CD14-positive monocyte (primary cell): ENCODE measurements at regions not wholly inside any gene's neighbourhood (a gene's known extent, or its start where the extent isn't known, plus 50 kb on each side); places are given as distances from the start of the nearest gene placed in this dataset.

Experiments used
- DNase-seq, 3 donors: peaks; one replicate each; pipeline ENCODE4 v3.0.0-alpha.2; 2011 to 2022
- H2AFZ ChIP-seq: 2 replicates; pipeline ENCODE4 v1.6.0; 2012; ENCODE audit warnings: mild to moderate bottlenecking, low read depth, low read length, inconsistent platforms; ENCODE audit not compliant: insufficient read depth, poor library complexity, severe bottlenecking
- H3K27ac ChIP-seq, 2 donors: 1 replicate in 1 of 2; 2 replicates in 1 of 2; pipeline ENCODE4 v1.5.1; 2012 to 2013; ENCODE audit warnings: low read length in 2 of 2, control low read depth in 1 of 2, inconsistent platforms in 1 of 2, low read depth in 1 of 2, mild to moderate bottlenecking in 1 of 2
- H3K27me3 ChIP-seq, 2 donors: one replicate each; pipeline versions ENCODE4 v1.6.0 to v1.6.1; 2011 to 2013; ENCODE audit warnings: low read length in 2 of 2; ENCODE audit not compliant: control insufficient read depth in 2 of 2, insufficient read depth in 2 of 2
- H3K36me3 ChIP-seq, 2 donors: replicated peaks in 1 of 2; 1 replicate in 1 of 2; 2 replicates in 1 of 2; pipeline versions ENCODE4 v1.5.1 to v1.6.1; 2012 to 2013; ENCODE audit warnings: low read length in 2 of 2, control low read depth in 1 of 2, inconsistent platforms in 1 of 2, mild to moderate bottlenecking in 1 of 2; ENCODE audit not compliant: insufficient read depth in 2 of 2, control insufficient read depth in 1 of 2
- H3K4me1 ChIP-seq, 2 donors: 1 replicate in 1 of 2; 2 replicates in 1 of 2; pipeline versions ENCODE4 v1.5.1 to v1.6.1; 2012 to 2013; ENCODE audit warnings: low read length in 2 of 2, control low read depth in 1 of 2, inconsistent platforms in 1 of 2, mild to moderate bottlenecking in 1 of 2, moderate library complexity in 1 of 2; ENCODE audit not compliant: insufficient read depth in 2 of 2, control insufficient read depth in 1 of 2
- H3K4me2 ChIP-seq: replicated peaks from 2 replicates; pipeline ENCODE3; 2012; ENCODE audit warnings: low read length, moderate library complexity, mild to moderate bottlenecking; ENCODE audit not compliant: poor library complexity, severe bottlenecking; ENCODE audit errors: extremely low read depth
- H3K4me3 ChIP-seq, 3 experiments: fragments of 200-600 bp in 1 of 3; sonication (generic) in 1 of 3; replicated peaks in 1 of 3; 1 replicate in 2 of 3; 2 replicates in 1 of 3; pipeline ENCODE4 v1.5.1; 2011 to 2013; ENCODE audit warnings: low read length in 3 of 3, mild to moderate bottlenecking in 3 of 3, control low read depth in 2 of 3, low read depth in 2 of 3, inconsistent platforms in 1 of 3, moderate library complexity in 1 of 3
- H3K79me2 ChIP-seq: 2 replicates; pipeline ENCODE4 v1.6.0; 2012; ENCODE audit warnings: mild to moderate bottlenecking, control low read depth, inconsistent platforms, low read length, moderate library complexity; ENCODE audit not compliant: insufficient read depth
- H3K9ac ChIP-seq: 2 replicates; pipeline ENCODE4 v1.6.0; 2017; ENCODE audit warnings: low read length, mild to moderate bottlenecking; ENCODE audit not compliant: insufficient read depth, poor library complexity, severe bottlenecking
- H3K9me3 ChIP-seq, 2 donors: replicated peaks in 1 of 2; 1 replicate in 1 of 2; 2 replicates in 1 of 2; pipeline versions ENCODE4 v1.5.1 to v1.6.1; 2012 to 2013; ENCODE audit warnings: low read length in 2 of 2, control low read depth in 1 of 2; ENCODE audit not compliant: control insufficient read depth in 1 of 2, insufficient read depth in 1 of 2
- H4K20me1 ChIP-seq: 2 replicates; pipeline ENCODE4 v1.6.0; 2012; ENCODE audit warnings: mild to moderate bottlenecking, low read length, control low read depth, moderate library complexity; ENCODE audit not compliant: insufficient read depth
- H3K27ac Mint-ChIP-seq, 7 donors: one replicate each; pipeline ENCODE4 v1.8.0; 2020; ENCODE audit warnings: mild to moderate bottlenecking in 7 of 7, mixed read lengths in 7 of 7, moderate library complexity in 6 of 7, inconsistent platforms in 2 of 7
- H3K27me3 Mint-ChIP-seq, 3 donors: one replicate each; pipeline ENCODE4 v1.8.0; 2021 to 2022; ENCODE audit warnings: low read depth in 3 of 3, mild to moderate bottlenecking in 3 of 3, mixed read lengths in 3 of 3, moderate library complexity in 3 of 3, inconsistent platforms in 1 of 3
- H3K36me3 Mint-ChIP-seq, 2 donors: one replicate each; pipeline ENCODE4 v1.8.0; 2020; ENCODE audit warnings: mixed read lengths in 2 of 2, inconsistent platforms in 1 of 2, mild to moderate bottlenecking in 1 of 2
- H3K4me1 Mint-ChIP-seq: one replicate; pipeline ENCODE4 v1.8.0; 2020; ENCODE audit warnings: mild to moderate bottlenecking, mixed read lengths
- H3K4me3 Mint-ChIP-seq, 2 donors: one replicate each; pipeline ENCODE4 v1.8.0; 2020; ENCODE audit warnings: mild to moderate bottlenecking in 2 of 2, mixed read lengths in 2 of 2, moderate library complexity in 1 of 2
- H3K9me3 Mint-ChIP-seq, 7 donors: one replicate each; pipeline ENCODE4 v1.8.0; 2020 to 2022; ENCODE audit warnings: mixed read lengths in 7 of 7, mild to moderate bottlenecking in 6 of 7, moderate library complexity in 6 of 7, inconsistent platforms in 2 of 7
- WGBS: methylation state at CpG from one replicate; pipeline ENCODE4 v1.1.5; 2013; ENCODE audit warnings: missing lambda C conversion rate; ENCODE audit not compliant: insufficient coverage; 5-methylcytosine and 5-hydroxymethylcytosine counted together
- intact Hi-C, 2 donors: fragments of 100-400 bp; cut with micrococcal nuclease; formaldehyde crosslinking; loops; one replicate each; pipeline versions ENCODE4 v1.15.0 to v1.15.1; 2023
- TF ChIP-seq, protein P1 (sequence below): fragments of 200-600 bp; IDR thresholded peaks from one replicate; pipeline ENCODE4 v1.8.0; 2022; ENCODE audit warnings: antibody characterized with exemption, mild to moderate bottlenecking

DNA sequence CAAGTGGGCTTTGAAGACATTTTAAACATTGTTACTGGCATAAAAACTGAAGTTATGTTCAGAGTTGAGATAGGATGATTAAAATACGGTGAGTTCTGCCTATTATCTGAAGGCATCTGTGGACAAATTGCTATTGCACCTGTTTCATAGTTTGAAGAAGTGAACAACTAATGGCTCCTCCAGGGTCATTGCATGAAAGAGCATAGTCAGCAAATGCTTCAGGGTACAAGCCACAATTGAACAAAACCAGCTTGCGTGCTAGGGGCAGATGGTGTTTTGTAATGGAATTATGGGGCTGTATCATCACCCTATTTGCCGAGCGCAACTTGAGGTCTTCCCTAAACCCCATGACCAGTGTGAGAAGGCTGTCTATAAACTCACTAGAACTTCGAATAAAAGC is 369.1 kb downstream of the MTRR start:
- Histone ChIP-seq H3K9ac (no peak overlapping the region), H3K27me3 (no peaks in the 10 kb centered on the region), H4K20me1 (no peaks in the 10 kb centered on the region), H3K4me3 (no peak overlapping the region), H3K9me3 (no peaks in the 10 kb centered on the region), H3K79me2 (no peaks in the 10 kb centered on the region), H3K36me3 (no peaks in the 10 kb centered on the region), H3K27ac (no peak overlapping the region), H3K4me2 (no peak overlapping the region), H3K4me1 (no peaks in the 10 kb centered on the region), H2AFZ (no peak overlapping the region)
- Mint-ChIP-seq H3K4me1 (no peaks in the 10 kb centered on the region), H3K36me3 (no peaks in the 10 kb centered on the region), H3K27ac (no peak overlapping the region), H3K27me3 (peaks cover 0 to 2% (median 1%) of the 10 kb centered on the region in 3 donors), H3K4me3 (no peak overlapping the region), H3K9me3 (peaks cover 2 to 9% (median 3%) of the 10 kb centered on the region in 7 donors)
- WGBS: 96% methylated on average over 2 of the region's 5 CpGs
- intact Hi-C loops: no loop called here
- DNase-seq: no peak
- TF ChIP-seq, protein P1, sequence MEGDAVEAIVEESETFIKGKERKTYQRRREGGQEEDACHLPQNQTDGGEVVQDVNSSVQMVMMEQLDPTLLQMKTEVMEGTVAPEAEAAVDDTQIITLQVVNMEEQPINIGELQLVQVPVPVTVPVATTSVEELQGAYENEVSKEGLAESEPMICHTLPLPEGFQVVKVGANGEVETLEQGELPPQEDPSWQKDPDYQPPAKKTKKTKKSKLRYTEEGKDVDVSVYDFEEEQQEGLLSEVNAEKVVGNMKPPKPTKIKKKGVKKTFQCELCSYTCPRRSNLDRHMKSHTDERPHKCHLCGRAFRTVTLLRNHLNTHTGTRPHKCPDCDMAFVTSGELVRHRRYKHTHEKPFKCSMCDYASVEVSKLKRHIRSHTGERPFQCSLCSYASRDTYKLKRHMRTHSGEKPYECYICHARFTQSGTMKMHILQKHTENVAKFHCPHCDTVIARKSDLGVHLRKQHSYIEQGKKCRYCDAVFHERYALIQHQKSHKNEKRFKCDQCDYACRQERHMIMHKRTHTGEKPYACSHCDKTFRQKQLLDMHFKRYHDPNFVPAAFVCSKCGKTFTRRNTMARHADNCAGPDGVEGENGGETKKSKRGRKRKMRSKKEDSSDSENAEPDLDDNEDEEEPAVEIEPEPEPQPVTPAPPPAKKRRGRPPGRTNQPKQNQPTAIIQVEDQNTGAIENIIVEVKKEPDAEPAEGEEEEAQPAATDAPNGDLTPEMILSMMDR: no peak

DNA sequence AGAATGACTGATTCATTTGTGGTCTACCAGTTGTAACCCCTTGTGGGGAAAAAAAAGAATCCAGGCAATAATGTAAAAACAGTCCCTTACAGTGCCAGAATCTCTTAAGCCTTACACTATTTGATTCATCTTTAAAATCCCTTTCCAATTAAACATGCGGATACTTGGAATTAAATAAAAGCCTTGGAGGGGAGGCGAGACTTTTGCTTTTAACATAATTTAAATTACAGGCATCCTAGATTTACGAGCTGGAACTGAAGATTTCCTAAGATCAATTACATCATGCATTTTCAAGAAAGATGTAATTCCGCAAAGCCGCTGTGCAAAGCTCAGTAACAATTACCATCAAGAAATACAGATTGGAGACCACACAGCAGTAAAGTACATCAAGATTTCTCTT is 370.2 kb downstream of the MTRR start:
- no peak overlapping the region for H2AFZ ChIP-seq
- TF ChIP-seq, protein P1: no peak
- no peak overlapping the region for H3K9ac ChIP-seq
- H3K36me3 ChIP-seq: no peaks in the 10 kb centered on the region
- no peaks in the 10 kb centered on the region for H3K27me3 ChIP-seq
- no peak overlapping the region for H3K4me3 ChIP-seq
- intact Hi-C loops: no loop called here
- no peaks in the 10 kb centered on the region for H3K79me2 ChIP-seq
- Mint-ChIP-seq H3K4me1 (no peaks in the 10 kb centered on the region), H3K27ac (no peak overlapping the region), H3K27me3 (peaks cover 0 to 2% (median 1%) of the 10 kb centered on the region in 3 donors), H3K4me3 (no peak overlapping the region), H3K9me3 (peaks cover 2 to 9% (median 3%) of the 10 kb centered on the region in 7 donors), H3K36me3 (no peaks in the 10 kb centered on the region)
- no peaks in the 10 kb centered on the region for H4K20me1 ChIP-seq
- H3K4me2 ChIP-seq: no peak overlapping the region
- no peaks in the 10 kb centered on the region for H3K4me1 ChIP-seq
- no peak for DNase-seq
- no peaks in the 10 kb centered on the region for H3K9me3 ChIP-seq
- H3K27ac ChIP-seq: no peak overlapping the region
- WGBS: 95% methylated on average over 3 of the region's 5 CpGs
